Fibroblast of skin of left biceps (primary cell): ENCODE measurements at regions not wholly inside any gene's neighbourhood (a gene's known extent, or its start where the extent isn't known, plus 50 kb on each side); places are given as distances from the start of the nearest gene placed in this dataset.
"Not testable (repeated sequence)": the region's sequence is repeated elsewhere in the genome, so short reads cannot be mapped to it uniquely, and the experiment has no call there.

Experiments used
- DNase-seq, 2 experiments: peaks; one replicate each; pipeline ENCODE4 v3.0.0-alpha.2; 2013; ENCODE audit warnings: low read depth in 2 of 2

DNA sequence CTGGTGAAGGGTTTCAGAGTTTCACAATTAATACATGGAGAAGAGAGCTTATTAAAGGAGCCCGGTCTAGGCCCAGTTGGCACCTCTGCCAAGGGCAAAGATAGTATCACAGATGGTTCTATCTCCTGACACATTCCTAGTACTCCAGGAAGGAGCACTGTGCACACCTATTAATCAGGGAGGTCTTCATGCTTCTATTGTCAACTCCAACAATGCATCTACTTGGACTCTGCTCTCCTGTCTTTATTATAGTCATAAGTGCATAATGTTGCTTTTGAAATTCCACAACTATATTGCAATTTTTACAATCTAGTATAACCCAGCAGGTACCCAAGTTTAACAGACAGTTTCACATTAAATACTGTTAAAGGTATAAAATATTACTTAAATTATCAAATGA is 174.5 kb upstream of the TSC22D1 start:
- DNase-seq: no peak

DNA sequence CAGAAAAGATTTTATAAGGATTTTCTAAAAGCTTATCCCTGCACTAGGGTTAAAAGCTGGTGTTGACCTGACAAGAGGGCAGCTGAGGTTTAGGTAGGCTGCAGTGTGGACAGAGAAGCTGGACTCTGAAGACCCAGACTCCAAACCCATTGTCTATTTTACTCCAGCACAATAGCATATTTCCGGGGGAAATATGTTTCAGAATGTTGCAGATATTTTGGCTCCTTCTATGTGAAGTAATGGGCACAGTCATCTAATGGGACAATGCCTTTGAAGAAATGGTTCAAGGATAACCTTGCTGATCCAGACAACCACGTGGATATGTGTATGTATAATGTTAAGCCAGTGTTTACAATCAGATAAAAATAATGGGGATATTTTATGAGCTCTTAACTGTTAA is 173.8 kb upstream of the TSC22D1 start:
- DNase-seq: no peak

DNA sequence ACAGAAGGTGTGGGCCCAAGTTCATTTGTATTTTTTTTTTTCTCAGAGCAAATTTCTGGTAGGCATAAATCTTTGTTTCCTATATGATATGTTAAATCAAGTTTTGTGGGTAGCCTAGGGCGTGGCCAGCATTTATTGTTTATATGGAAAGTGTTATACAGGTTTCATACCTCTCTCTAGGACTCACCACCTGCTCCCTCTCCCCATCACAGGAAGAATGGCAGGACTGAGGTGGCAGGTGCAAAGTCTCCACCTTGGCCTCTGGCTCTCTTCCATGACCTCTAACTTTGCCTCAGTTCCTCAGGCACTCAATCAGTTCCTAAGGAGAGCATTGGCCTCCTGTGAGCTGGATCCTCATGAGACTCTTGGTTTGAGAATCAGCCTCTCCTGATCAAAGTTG is 172.3 kb upstream of the TSC22D1 start:
- DNase-seq: no peak

- no peak for DNase-seq
Measured at GRCh38 chr13:44747179-44747578, 171.0 kb upstream of the TSC22D1 start.

DNA sequence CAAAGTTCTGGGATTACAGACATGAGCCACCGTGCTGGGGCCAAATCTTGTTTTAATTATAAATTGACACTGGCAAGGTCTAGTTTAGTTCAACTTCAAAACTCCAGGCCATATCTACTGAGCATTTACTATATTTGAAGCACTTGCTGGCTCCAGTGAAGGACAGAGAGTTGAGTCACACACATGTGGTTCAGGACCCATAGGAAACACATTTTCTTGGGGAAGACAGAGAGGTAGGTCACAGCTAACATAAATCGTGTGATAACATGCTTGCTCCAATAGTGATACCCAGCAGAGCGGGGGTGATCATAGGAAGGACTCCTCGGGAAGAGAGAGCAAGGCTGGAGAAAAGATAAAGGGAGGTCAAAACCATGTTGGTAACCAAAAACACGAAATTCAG is 170.6 kb upstream of the TSC22D1 start:
- DNase-seq: no peak

GRCh38 chr13:44744880-44745633 is 168.9 kb upstream of the TSC22D1 start:
- DNase-seq: no peak

DNA sequence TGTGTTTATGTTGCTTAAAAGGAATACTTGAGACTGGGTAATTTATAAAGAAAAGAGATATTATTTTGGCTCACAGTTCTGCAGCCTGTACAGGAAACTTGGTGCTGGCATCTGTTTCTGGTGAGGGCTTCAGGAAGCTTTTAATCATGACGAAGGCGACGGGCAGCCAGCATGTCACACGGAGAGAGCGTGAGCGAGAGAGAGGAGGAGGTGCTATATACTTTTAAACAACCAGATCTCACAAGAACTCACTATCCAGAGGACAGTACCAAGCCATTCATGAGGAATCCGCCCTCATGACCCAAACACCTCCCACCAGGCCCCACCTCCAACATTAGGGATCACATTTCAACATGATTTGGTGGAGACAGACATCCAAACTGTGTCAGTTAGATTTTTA is 163.4 kb upstream of the TSC22D1 start:
- no peak for DNase-seq

GRCh38 chr13:44739120-44739519 is 163.0 kb upstream of the TSC22D1 start:
- DNase-seq: no peak

GRCh38 chr13:44738463-44738862 is 162.3 kb upstream of the TSC22D1 start:
- DNase-seq: no peak

DNA sequence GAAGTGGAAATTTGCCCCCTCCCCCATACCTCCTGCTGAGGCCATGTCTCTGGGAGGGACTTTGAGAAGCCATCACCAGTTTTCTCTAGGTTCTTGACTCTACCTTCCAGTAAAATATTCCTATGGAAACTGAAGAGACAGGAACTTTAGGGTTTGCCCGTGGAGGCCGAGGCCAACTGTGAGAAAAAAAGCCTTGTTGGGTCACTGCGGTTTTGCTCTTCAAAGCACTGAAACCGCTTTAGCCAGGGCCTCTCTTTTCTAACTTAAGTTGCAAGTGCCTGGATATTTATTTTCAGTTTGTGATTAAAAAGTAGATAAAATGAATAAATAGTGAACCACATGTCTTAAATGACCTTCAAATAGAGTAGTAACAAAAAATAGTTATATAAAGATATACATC is 159.7 kb upstream of the TSC22D1 start:
- no peak for DNase-seq

- DNase-seq: peak; percentile 73 to 74
Measured at GRCh38 chr13:44734201-44734707, 158.1 kb upstream of the TSC22D1 start.

DNA sequence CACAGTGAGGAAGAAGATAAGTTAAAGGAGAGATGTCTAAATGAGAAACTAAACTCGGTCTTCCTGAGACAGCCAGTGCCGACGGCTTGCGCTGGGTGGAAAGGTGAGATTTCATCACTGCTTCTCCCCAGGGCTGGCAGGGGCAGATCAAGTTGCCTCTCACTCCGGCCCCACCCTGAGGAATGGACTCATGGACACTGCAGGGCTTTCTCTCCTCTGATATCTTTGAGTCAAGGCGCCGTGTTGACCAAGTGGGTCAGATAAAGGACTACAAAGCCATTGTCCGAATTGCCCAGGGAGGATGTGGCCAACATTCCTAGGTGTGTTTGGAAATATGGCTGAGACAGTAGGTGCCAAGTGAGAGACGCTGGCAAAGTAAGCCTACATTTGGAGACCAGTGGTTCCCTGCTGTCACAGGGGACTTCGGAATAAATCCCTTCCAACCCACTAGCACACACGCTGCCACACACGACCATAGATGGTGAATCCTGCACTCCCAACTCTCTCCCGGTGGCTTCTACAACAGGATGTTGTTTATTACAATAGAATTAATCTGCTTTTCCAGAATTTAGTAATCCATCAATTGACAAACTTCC is 156.5 kb upstream of the TSC22D1 start:
- DNase-seq: no peak

DNA sequence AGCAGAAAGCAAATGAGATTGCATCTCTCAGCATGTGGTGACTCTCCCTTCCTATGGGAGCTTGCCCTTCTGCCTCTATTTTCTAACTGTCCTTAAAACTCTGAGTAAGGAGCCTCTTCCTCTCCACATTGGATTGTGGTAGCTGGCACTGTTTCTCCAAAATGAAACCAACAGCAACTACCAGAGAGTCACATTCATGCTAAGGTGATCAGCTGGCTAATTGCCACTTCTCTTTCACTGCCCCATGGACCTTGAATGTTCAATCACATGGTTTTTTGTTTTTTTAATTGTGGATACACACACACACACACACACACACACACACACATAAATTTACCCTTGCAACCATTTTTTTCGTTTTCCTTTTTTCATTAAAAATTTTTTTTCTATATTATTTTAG is 154.7 kb upstream of the TSC22D1 start:
- no peak for DNase-seq

DNA sequence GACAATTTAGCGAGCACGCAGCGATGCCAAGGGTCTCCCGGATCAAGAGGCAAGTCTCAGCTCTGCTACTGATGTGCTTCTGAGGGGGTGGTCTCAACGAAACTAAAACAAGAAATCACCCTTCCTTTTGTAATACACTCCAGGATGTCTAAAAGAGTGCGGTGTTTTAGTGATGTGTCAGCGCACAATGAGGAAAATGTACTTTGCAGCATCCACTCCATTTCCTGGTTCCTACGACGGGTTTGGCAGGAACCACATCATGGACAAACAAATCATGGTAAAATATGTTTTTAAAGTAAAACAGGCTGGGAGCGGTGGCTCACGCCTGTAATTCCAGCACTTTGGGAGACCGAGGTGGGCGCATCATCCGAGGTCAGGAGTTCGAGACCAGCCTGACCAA is 154.0 kb upstream of the TSC22D1 start:
- no peak for DNase-seq

DNA sequence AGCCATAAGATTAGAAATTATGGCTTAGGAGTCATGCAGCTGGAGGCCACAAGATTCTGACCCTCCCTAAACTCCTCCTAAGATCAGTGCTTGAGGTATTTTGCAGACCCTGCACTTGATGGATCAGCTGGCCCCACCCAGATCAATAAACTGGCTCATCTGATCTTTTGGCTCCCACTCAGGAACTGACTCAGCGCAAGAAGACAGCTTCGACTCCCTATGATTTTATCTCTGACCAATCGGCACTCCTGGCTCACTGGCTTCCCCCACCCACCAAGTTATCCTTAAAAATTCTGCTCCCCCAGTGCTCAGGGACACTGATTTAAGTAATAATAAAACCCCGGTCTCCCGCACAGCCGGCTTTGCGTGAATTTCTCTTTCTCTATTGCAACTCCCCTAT is 151.5 kb upstream of the TSC22D1 start:
- DNase-seq: not testable (repeated sequence)

GRCh38 chr13:44726778-44727177 is 150.6 kb upstream of the TSC22D1 start:
- no peak for DNase-seq

DNA sequence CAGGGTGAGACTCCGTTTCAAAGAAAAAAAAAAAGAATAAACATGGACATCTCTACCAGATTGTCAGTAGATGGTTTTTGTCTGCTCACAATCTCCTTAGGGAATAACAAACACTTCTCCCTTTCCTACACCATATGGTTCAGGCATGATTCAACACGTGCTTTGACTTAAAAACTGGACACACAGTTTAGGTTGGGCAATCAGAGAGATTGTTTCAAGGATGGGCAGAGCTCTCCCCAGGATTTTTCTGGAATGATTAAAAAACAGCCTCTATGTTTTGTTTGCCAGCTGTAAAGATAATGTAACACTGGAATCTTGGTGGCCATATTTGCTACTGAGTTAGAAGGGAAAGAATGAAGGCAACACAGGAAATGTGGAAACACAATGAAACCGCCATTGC is 150.1 kb upstream of the TSC22D1 start:
- peak; percentile 94 to 95 for DNase-seq

DNA sequence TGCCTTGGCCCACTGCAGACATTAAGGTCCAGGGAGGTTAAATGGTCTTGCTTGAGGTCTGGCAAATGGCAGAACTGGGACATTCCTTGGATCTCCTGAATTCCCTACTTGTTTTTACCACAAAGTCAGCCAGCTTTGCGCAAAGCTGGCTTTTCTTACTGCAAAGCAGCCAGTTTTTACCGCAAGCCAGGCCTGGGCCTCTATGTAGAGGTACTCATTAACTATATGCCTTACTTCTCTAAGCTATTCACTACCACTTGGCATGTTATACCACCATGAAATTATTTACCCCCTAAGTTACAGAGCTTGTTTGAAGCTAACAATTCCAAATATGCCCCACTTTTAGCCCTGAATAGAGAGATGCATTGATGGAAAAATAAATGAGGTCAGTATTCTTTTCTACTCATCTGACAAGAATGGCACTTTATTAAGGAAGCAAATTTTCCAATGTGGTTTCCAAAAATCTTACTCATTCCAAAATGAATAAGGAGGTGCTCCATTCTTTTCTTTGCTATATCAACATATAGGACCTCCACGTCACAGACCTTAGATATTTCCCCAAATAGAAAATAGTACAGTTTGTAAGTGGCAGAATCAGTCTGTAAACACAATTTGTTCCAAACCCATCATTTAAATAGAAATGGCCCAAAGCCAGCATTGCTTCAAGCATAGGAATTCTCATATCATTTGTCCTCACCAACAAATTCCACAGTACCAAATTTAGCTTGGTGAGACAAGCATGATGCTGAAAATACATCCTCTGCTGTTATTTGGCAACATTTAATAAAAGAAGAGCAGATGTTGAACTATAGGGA is 143.9 kb upstream of the TSC22D1 start:
- peak; percentile 81 for DNase-seq

- DNase-seq: no peak
Measured at GRCh38 chr13:44718467-44718866, 142.3 kb upstream of the TSC22D1 start.

- no peak for DNase-seq
Measured at GRCh38 chr13:44715287-44716230, 139.4 kb upstream of the TSC22D1 start.

DNA sequence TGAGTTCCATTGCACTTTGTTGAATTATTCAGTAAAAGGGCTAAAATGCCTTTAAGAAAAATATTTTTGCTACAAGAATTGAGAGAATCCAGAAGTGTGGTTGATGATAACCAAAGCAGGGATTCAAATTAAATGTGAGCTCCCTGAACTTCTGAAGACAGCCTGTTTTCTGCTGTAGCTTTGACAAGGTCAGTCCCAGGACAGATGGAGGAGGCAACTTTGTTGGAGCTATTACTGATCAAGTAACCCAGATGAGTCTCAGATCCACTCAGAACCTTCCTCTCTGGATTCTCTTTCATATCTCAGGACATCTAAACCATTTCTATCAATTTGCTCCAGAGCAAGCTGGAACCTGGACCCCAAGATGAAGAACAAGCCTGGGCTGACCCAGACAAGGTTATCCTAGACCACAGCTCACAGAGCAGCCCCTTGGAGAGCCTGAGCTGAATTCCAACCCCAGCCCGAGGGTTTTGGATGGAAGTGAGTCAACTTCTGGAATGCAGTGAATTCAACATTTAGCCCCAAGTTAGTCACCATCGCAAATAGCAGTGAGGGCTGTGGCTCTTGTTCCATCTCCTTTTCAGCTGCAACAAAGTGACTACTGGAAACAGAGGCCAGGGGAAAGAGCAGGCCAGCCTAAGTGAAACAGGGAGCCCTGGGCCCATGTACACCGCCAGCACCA is 137.8 kb upstream of the TSC22D1 start:
- DNase-seq: peak; percentile 92 to 93
